NCI-H446 treated with DMSO at 0.1 percent for 48 hours (cell line): ENCODE measurements at regions not wholly inside any gene's neighbourhood (a gene's known extent, or its start where the extent isn't known, plus 50 kb on each side); places are given as distances from the start of the nearest gene placed in this dataset.
A peak's percentile ranks its signal among the peaks of the same experiment; 100 is the strongest.

Source experiments
- DNase-seq: peaks from one replicate; lab custom pipeline; 2025; lab: John Stamatoyannopoulos, UW

DNA sequence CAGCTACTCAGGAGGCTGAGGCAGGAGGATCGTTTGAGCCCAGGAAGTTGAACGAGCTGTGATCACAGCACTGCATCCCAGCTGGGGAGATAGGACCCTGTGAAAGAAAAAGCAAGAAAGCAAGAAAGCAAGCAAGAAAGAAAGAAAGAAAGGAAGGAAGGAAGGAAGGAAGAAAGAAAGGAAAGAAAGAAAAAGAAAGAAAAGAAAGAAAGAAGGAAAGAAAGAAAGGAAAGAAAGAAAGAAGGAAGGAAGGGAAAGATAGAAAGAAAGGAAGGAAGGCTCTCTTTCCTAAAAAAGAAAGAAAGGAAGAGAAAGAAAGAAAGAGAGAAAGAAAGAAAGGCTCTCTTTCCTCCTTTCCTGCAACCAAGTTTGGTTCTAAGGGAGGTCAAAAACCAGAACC is 380.3 kb downstream of the PCNX1 start:
- DNase-seq = no peak

DNA sequence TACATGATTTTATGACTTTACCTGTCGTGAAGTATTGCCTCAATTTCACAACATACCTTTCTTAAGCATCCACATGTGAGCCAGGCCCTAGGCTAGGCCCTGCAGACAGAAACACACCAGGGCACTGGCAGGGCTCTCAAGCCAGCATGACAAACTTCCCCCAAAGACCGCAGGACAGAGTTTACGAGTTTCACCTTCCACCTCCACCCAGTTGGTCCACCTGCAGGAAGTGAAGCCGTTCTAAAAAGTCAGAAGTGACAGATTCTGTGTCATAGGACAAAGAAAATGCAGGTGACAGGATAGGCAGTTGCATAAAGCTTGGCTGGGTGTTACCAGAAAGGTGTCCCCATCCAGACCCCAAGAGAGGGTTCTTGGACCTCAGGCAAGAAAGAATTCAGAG is 382.3 kb downstream of the PCNX1 start:
- no peak for DNase-seq

DNA sequence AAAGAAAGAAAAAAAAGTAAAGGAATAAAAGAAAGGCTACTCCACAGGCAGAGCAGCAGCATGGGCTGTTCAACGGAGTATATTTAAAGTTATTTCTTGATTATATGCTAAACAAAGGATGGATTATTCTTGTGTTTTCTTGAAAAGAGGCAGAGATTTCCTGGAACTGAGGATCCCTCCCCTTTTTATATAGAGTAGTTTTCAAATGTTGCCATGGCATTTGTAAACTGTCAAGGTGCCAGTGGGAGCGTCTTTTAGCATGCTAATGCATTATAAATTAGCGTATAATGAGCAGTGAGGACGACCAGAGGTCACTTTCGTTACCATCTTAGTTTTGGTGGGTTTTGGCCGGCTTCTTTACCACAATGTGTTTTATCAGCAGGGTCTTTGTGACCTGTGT is 383.0 kb downstream of the PCNX1 start:
- no peak for DNase-seq

DNA sequence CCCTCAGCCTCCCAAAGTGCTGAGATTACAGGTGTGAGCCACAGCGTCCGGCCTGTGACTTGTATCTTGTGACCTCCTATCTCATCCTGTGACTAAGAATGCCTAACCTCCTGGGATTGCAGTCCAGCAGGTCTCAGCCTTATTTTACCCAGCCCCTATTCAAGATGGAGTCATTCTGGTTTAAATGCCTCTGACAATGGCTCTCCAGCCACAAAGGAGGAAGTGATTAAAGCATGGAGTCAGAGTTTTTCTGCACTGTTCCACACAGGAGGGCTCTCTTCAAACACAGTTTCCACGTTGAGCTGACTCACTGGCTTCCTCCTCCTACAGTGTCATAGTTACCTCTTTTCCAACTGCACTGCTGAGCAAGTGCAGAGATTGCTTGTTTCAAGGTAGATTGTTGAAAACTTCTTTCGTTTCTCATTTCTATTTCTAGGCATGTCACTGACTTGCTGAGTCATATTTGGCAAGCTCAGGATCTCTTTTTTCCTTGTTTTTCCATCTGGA is 383.8 kb downstream of the PCNX1 start:
- no peak for DNase-seq

DNA sequence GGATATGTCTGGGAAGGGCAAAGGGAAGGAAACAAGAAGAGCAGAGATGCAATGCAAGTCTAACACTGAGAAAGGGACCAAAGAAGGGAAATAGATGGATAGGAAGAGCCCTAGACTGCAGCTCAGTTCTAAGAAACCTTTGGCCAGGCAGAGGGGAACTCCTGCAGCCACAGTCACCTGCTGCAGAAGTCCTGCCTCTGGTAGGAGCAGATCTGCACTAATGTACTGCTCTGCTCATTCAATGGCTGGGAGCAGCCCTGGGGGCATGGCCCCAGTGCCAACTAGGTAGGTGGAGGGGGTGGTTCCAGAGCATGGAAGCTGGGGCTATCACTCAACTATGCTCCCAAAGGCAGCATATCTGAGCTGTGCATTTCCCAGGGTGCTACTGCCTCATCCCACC is 388.9 kb downstream of the PCNX1 start:
- DNase-seq = no peak

DNA sequence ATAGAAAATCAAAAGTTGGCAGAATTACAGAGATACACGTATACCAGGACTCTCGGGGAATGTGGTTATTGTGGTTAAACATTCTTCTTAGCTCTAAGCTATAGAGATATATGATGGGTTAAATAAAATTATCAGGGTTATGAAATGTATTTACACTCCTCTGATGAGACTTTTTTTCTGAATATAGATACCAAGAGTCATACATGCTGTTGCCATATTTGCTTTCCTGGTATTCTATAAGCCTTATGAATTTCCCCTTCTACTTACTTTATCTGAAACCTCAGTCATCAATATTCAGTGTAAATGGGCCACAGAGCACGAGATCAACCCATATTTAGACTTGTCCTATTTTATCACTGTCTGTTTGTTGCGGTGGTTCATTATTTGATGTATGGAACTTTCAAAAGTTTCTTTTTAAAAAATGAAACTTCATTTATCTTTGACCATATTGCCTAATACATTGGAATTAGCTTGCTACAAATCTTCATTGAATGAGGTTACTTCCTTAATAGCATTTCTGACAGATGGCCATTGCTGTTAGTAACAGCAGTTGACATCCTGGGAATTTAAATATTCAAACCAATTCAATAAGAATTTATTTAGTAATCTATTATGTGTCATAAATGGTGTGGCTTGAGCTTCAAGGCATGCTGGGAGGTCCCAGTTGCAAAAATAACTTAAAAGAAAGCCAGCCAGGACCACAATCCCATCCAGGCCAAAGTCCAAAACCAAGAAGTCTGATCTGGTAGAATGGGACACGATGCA is 393.5 kb downstream of the PCNX1 start:
- DNase-seq = no peak

DNA sequence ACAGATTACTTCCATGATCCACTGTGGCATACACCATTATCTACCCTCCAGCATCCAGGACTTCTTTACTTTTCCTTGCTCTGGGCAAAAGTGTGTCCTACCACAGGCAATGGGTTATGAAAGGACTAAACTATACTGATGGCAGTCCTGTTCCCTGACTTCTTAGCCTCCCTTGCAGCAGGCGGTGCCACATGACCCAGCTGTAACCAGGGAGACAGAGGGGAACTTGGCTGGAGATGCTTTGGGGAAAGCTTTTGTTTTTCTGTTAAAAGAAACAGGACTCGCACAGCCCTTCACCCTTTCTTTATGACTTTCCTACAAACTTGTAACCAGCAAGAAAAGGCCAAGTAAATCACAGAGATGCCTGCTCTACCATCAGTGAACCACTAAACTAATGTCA is 394.4 kb downstream of the PCNX1 start:
- DNase-seq = no peak

DNA sequence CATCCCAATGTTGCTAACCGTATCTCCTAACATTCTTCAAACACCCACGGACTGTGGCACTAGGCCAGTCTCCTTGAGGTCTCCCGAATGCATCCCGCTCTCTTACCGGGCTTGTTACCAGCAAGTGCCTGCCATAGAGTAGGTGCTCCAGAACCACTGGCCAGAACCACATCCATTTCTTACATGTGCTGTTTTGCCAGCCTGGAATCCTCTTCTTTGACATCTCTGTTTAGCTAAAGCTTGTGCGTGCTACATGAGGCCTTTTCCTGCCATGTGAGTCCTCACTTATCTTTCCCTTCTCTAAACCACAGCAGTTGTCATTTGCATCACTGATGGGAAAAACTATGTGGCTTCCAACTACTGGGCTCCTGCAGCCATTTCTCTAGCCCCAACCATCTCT is 397.4 kb downstream of the PCNX1 start:
- no peak for DNase-seq

DNA sequence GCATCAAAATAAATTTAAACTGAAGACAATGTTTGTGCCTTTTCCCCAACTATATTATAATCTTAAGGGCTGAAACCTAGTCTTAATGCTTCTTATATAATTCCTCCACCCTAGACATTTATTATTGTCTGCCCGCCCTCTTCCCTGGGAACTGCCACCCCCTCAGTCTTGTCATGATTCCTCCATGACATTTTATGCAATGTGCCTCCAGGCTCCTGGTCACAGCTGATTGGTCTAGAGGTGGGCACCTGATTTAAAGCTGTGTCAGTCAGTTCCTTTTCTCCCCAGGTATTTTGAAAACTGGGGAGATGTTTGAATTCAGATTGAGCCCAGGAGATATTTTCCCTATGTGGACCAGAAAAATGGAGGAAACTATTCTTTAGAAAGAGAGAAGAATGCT is 401.4 kb downstream of the PCNX1 start:
- no peak for DNase-seq

DNA sequence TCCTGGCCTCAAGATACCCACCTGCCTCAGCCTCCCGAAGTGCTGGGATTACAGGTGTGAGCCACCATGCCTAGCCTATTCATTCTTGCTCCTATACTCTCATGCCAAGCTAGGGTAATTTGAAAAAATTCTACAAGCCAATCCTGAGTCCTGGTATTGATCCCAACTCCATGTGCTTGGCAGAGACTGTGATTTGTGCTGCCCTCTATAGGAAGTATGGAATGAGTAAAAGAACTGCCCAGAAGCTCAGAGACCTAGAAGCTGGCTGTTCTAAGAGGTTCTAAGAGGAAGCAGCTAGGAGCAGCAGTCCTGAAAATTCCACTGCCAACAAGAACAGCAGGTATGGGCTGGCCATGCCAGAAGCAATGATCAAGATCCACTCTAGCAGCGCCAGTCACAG is 402.5 kb downstream of the PCNX1 start:
- DNase-seq = no peak

DNA sequence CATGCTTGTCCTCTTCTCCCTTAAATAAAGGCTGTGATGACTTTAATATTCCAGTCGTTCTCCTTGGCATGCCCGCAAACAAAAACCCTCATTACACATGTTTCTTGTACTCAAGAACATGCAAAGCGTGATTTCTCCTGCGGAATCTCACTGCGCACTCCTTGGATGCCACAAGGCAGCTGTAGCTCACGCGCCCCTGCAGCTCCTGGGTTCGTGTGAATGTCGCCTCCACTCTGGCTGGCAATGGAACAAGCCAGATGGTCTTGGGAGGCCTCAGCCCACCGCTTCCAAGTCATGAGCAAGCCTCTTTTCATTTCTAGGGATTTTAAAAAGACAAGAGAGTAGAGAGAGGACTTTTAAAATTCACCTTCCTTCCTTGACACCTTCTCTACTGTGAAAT is 403.8 kb downstream of the PCNX1 start:
- peak; percentile 22 for DNase-seq

DNA sequence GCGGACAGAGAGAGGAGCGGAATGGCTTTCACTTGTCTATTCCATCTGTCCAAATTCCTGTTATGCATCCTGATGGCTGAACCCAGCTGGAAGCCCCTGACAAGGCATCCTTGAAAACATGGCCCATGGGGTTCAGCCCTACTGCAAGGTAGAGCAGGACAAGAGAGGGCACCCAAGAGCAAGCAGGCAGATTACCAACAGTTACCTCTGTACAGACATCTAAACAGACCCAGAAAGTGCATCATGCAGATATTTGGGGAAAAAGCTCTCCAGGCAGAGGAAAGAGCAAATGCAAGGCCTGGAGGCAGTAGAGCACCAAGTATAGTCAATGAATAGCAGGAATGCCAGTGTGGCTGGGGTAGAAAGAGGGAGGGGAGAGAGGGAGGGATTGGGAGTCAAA is 407.5 kb downstream of the PCNX1 start:
- no peak for DNase-seq

DNA sequence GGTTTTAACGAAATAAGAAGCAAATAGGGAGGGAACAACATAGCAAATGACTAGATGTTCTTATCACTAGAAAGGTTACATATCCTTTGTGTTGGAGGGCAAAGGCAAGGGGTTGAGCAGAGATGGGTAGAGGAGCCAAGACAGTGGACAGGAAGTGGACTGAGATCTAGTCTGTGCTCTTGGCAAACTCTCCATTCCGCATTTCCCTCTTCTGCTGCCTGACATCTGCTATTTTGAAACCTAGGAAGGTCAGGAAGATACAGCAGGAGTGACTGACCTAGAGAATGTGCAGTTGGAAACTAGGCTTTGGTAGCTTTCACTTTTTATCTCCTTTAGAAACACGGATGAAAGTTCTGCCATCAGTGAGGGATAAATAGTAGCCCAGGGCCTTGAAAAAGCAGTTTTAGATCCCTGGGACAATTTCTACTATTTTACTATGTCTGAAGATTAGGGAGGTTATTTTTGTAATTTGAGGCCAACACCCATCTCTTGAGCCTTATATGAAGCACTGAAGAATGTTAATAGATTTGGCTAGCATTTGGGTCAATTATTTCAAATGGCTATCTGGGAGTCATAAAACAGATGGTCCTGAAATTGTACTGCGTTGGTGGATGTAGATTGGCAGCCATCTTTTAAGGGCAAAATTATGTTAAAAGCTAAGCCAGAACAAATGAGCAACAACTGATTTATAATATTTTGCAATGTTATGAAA is 410.3 kb downstream of the PCNX1 start:
- DNase-seq = no peak

DNA sequence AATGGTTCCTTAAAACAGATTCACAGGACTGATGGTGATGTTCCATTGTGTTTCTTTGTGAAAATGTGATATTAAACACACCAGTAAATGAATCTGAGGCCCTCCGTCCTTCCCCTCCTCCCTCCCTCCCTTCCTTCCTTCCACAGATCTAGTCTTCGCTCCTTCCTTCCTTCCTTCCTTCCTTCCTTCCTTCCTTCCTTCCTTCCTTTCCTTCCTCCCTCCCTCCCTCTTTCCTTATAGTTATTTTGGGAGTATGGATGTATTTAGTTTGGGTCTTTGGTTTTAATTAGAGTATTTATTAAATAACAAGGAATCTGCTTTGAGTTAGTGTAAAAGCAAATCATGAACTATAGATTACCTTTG is 410.8 kb downstream of the PCNX1 start:
- no peak for DNase-seq

DNA sequence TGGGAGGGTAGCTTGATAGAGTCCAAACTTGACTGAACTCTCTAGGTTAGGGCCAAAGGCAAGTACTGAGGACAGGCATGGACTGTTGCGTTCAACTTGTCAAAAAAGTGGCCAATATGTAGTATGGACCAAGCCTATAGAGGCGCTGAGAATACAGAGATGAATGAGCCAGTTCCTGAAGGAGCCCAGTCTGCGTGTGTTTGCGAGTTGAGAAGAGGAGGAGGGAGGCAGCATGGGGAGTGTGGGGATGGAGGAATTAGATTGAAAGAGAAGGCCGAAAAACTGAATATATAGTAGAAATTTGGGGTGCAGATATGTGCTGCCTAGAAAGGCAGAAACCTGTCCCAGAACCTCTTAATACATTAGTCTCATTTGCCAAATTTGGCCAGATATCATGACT is 412.4 kb downstream of the PCNX1 start:
- DNase-seq = no peak

DNA sequence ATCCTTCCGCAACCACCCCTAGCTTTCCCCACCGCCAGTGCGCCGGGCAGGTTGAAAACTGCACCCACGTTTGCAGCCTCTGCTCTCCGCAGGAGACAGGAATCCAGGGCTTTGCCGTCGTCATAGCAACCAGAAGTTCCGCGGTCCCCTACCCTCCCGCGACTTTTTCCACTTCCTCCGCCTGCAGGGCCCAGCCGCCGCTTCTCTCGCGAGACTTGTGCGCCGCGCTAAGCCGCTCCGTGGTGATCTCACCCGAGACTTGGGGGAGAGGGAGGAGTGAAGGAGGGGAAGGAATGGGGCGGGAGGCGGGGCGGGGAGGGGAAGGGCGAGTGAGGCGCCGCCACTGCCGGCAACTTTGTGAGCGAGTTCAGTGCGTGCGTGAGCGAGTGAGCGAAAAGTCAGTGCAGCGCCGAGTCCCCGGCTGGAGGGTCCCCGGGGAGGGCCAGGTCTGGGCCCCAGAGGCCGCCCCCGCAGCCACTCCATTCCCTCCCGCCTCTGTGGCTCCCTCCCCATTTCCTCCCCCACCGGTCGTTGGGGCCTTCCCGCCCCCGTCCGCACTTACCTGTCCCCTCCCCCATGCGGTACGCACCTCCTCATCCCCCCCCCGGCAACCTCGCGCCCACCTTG is 413.0 kb downstream of the PCNX1 start, which contains the start of gene SIPA1L1:
TSS of gene SIPA1L1 (plus strand) at position 370 of the 627 bp plus-strand sequence.
- peak; percentile 97 for DNase-seq

DNA sequence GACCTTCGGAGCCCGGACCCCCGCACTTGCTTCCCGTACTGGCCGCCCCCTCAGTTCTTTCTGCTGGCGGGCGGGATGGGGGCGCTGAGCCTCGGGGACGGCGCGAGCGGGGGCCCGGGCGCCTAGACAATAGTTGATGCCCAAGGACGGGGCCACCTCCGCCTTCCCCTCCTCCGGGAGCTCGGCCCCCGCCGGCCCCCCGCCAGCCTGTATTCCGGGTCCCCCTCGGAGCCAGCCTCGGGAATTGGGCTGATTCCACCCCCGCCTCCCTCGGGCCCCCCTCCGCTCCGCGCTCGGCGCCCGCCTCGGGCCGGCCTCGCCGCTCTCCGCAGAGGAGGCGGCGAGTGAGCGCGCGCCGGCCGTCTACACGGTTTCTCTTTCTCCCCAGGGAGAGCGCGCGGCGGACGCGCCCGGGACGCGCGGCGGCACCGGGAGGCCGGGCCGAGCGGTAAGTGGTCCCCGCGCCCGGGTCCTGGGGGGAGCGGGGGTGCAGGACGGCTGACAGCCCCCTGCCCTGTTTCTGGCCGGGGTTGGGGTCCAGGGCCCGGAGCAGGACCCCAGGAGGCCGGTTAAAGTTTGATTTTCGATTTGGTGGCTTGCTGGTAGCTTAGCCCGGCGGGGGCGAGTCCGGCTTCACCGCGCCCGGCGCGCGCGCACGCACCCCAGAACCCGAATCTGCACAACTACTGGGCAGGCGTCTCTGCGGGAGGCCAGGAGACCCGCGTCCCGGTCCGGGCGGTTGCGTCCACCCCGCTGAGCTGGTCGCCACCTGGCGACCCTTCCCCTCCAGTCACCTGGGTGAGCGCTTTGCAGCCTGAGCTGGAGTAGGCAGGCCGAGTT is 413.7 kb downstream of the PCNX1 start:
- no peak for DNase-seq

DNA sequence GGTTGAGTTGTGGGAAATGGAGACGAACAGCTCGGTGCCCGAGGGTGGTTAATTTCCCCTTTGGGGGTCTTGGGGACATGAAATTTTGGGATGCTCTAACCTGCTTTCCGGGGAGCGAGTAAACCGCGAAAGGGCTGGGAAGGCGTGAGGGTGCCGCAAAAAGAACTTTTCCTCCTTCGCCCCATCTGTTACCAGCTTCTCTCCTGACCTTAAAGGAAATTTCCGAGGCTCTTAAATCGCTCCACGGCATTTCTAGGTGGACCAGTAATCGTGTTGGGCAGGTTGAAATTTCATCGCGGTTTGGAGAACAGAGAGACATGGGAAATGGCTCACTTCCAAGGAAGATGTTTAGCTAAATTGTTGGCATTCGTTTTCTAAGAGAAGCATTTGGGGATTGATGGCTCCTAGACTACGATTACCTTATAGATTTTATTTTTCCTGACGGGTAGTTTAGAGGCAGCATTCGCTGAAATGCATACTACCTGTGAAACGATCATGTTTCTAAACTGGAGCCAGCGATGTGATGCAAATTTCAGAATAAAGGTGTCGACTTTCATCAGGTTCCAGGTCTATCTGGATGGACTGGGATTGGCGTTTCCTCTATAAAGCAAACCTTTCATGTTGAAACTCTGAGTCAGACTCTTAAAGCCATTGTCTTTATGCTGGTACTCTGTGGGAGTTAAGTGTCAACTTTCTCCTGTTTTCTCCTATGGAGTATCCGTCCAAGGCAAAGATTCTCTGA is 414.5 kb downstream of the PCNX1 start:
- peak; percentile 24 for DNase-seq

DNA sequence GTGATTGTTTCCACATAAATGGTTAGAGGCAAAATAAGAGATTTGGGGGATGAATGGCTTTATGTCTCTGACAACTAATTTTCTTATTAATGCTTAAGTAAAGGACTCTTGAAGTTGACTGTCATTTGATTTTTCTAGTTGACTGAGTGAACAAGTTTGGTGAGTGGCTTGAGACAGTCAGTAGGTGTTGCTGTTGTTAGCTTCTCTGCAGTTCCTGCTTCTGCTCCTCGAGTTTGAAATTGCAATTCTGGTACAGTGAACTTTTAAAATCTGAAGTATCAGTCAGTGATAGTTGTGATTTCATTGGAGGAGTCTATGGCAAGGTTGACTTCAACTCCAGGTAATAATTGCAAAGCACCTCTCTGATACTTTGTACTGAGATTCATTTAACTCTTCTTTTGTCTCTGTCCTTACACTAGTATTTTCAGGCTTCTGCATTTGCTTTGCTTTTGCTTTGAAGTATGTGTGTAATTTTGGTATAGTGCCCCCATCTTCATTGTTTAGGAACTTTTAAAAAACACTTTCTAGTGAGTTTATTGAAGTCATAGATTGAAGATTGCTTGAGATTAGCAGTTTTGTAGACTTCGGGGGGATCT is 415.5 kb downstream of the PCNX1 start:
- peak; percentile 69 for DNase-seq

DNA sequence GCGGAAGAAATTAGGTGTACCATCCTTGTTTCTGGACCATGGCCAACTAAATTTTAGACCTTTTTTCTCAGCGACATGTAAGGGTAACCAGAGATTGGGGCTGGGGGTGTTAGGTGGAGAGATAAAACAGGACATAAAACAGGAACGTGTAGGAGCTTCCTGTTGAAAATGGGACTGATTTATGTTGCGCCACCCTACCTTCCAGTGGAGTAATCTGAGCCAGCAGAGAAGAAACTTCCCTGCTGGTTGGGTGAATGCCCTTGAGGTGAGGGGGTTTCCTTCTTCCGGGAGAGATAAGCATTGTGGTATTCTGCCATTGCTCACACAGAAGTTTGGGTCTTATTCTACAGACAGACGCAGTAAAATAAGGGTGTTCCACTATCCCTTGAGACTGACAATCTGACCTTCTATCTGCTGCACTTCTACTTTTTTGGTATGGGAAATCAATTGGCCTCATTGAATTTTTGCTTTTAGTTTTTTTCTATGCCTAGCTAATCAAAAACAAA is 417.6 kb downstream of the PCNX1 start:
- DNase-seq = no peak

DNA sequence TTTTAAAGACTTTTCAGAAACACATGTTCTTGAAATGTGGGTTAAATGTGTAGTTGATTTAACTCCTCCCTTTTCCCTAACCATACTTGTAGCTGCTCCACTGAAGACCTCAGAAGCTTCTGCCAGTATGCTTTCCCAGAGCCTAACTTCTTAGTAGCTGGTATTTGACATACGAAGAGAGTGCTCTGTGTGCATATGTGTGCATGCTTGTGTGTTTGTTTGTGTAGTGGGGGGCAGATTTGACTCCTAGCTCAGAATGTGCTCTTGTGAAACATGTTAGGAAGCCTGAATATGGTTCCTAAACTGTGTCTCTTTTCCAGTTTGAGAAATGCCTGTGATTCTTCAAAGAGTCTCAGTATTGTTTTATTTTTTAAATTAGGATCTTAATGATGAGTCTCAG is 420.4 kb downstream of the PCNX1 start:
- DNase-seq = no peak
